K562 (cell line): ENCODE measurements at regions not wholly inside any gene's neighbourhood (a gene's known extent, or its start where the extent isn't known, plus 50 kb on each side); places are given as distances from the start of the nearest gene placed in this dataset.

Experiments
- ATAC-seq: fragments of 200-7000 bp; cut with Tn5 transposase; 3 replicates; pipeline ENCODE4 v1.9.1; 2020; ENCODE audit warnings: moderate library complexity
- BruUV-seq: library from RNA; stranded (reverse); fragments of 400-500 nt; replicated peaks from 2 replicates; lab custom pipeline; 2021; lab: Mats Ljungman, UMichigan
- CTCF ChIA-PET: fragments of 300-600 bp; formaldehyde crosslinking; extraction: SDS; loops from one replicate; lab custom pipeline; 2021; ENCODE audit warnings: low intra/inter-chr PET ratio; lab: Yijun Ruan, JAX
- POLR2A ChIA-PET: fragments of 300-600, 350-650 bp; sonication (Branson Sonifier 250); formaldehyde crosslinking; extraction: SDS; loops from one replicate; lab custom pipeline; 2021; ENCODE audit warnings: antibody characterized with exemption, inconsistent platforms; lab: Yijun Ruan, JAX
- DNase-seq, 4 experiments: peaks; one replicate each; pipeline versions ENCODE4 v3.0.0 to v3.0.0-alpha.2; 2011 to 2018; ENCODE audit warnings: low spot score in 3 of 4, mixed read lengths in 3 of 4; ENCODE audit errors: extremely low read depth in 1 of 4
- FAIRE-seq: peaks from 2 replicates; lab custom pipeline; 2011; peaks lifted over from hg19 to GRCh38; lab: Jason Lieb, UNC
- H2AFZ ChIP-seq: 2 replicates; pipeline ENCODE4 v1.6.0; 2011; ENCODE audit warnings: low read depth, low read length, control low read depth, inconsistent platforms
- H3K27ac ChIP-seq: fragments of 200-600 bp; 3 replicates; pipeline ENCODE4 v1.8.0; 2011; ENCODE audit warnings: low read depth, mild to moderate bottlenecking, control low read depth, inconsistent platforms, low read length, moderate library complexity, mixed read lengths; ENCODE audit errors: extremely low read depth
- H3K27me3 ChIP-seq, 2 experiments: fragments of 300-600 bp in 1 of 2; 2 replicates in 1 of 2; 3 replicates in 1 of 2; pipeline versions ENCODE4 v1.6.0 to v1.8.0; 2011; ENCODE audit warnings: inconsistent platforms in 2 of 2, low read length in 2 of 2, mild to moderate bottlenecking in 1 of 2, mixed read lengths in 1 of 2, moderate library complexity in 1 of 2; ENCODE audit not compliant: control insufficient read depth in 2 of 2, insufficient read depth in 2 of 2
- H3K36me3 ChIP-seq: fragments of 300-600 bp; 3 replicates; pipeline ENCODE4 v1.8.0; 2011; ENCODE audit warnings: mild to moderate bottlenecking, low read length, inconsistent platforms; ENCODE audit not compliant: control insufficient read depth, insufficient read depth
- H3K4me1 ChIP-seq, 2 experiments: fragments of 200-600 bp in 1 of 2; replicated peaks in 1 of 2; 2 replicates in 1 of 2; 3 replicates in 1 of 2; pipeline versions ENCODE4 v1.5.1 to v1.8.0; 2011; ENCODE audit warnings: inconsistent platforms in 2 of 2, low read length in 2 of 2, mild to moderate bottlenecking in 1 of 2, mixed read lengths in 1 of 2, moderate library complexity in 1 of 2; ENCODE audit not compliant: control insufficient read depth in 2 of 2, insufficient read depth in 2 of 2
- H3K4me2 ChIP-seq: 2 replicates; pipeline ENCODE4 v1.6.1; 2011; ENCODE audit warnings: low read length, control low read depth, inconsistent platforms, mixed read lengths; ENCODE audit not compliant: insufficient read depth
- H3K4me3 ChIP-seq: fragments of 200-600 bp; sonication (generic), shearing (Covaris generic); 2 replicates; pipeline ENCODE4 v1.5.1; 2016; ENCODE audit warnings: control low read depth, inconsistent platforms
- H3K79me2 ChIP-seq: fragments of 200-600 bp; 3 replicates; pipeline ENCODE4 v1.8.0; 2011; ENCODE audit warnings: low read length, inconsistent platforms; ENCODE audit not compliant: control insufficient read depth, insufficient read depth
- H3K9ac ChIP-seq, 2 experiments: 2 replicates each; pipeline versions ENCODE4 v1.6.0 to v1.6.1; 2011; ENCODE audit warnings: low read depth in 2 of 2, low read length in 2 of 2, control low read depth in 1 of 2, inconsistent platforms in 1 of 2, mild to moderate bottlenecking in 1 of 2, mixed read lengths in 1 of 2; ENCODE audit not compliant: insufficient read depth in 1 of 2
- H3K9me1 ChIP-seq: one replicate; pipeline ENCODE4 v1.6.0; 2011; ENCODE audit warnings: inconsistent platforms, mild to moderate bottlenecking, low read length, moderate library complexity; ENCODE audit not compliant: control insufficient read depth, insufficient read depth
- H3K9me3 ChIP-seq: replicated peaks from 2 replicates; pipeline ENCODE4 v1.5.1; 2011; ENCODE audit warnings: low read depth, low read length, inconsistent platforms; ENCODE audit not compliant: control insufficient read depth, insufficient read depth
- H4K20me1 ChIP-seq: replicated peaks from 2 replicates; pipeline ENCODE4 v1.6.1; 2011; ENCODE audit warnings: low read length, inconsistent platforms, mixed read lengths; ENCODE audit not compliant: control insufficient read depth, insufficient read depth
- CSDE1 ChIP-seq, 2 experiments: fragments of 450-650 bp; IDR thresholded peaks; 2 replicates each; pipeline ENCODE4 v1.6.1; 2016; ENCODE audit warnings: mild to moderate bottlenecking in 1 of 2
- FOXK1 ChIP-seq: sonication (generic); formaldehyde crosslinking; IDR thresholded peaks from 2 replicates; pipeline ENCODE4 v1.8.0; 2022; ENCODE audit warnings: missing genetic modification reagents, mild to moderate bottlenecking, borderline replicate concordance
- HDGF ChIP-seq: fragments of 450-650 bp; IDR thresholded peaks from 2 replicates; pipeline ENCODE4 v1.6.1; 2016
- NCOA6 ChIP-seq: fragments of 450-650 bp; IDR thresholded peaks from 2 replicates; pipeline ENCODE4 v1.6.1; 2017; ENCODE audit warnings: mild to moderate bottlenecking
- PCBP1 ChIP-seq: fragments of 200-400 bp; formaldehyde crosslinking; IDR thresholded peaks from 2 replicates; pipeline ENCODE4 v1.6.1; 2018; ENCODE audit warnings: mild to moderate bottlenecking, low read depth, low read length; ENCODE audit not compliant: poor library complexity, severe bottlenecking
- RAD21 ChIP-seq, 2 experiments: fragments of 250-450 bp in 1 of 2; fragments of 450-650 bp in 1 of 2; sonication (Bioruptor Pico) in 1 of 2; formaldehyde crosslinking in 1 of 2; IDR thresholded peaks in 1 of 2; conservative IDR thresholded peaks in 1 of 2; 2 replicates each; pipeline versions ENCODE4 v1.4.0 to v1.8.0; 2020 to 2022; ENCODE audit warnings: mild to moderate bottlenecking in 2 of 2, moderate library complexity in 1 of 2
- RBM17 ChIP-seq: fragments of 200-400 bp; formaldehyde crosslinking; IDR thresholded peaks from 2 replicates; pipeline ENCODE4 v1.6.1; 2017; ENCODE audit warnings: low read depth, mild to moderate bottlenecking, low read length, borderline replicate concordance
- REST ChIP-seq, 2 experiments: fragments of 450-650 bp; formaldehyde crosslinking in 1 of 2; IDR thresholded peaks; 2 replicates each; pipeline versions ENCODE4 v1.4.0 to v1.6.1; 2014 to 2020; ENCODE audit warnings: mild to moderate bottlenecking in 2 of 2, borderline replicate concordance in 1 of 2, low read depth in 1 of 2
- SMC3 ChIP-seq: conservative IDR thresholded peaks from 2 replicates; pipeline ENCODE4 v1.6.1; 2011; ENCODE audit warnings: low read depth, low read length, improper control_type of control experiment; ENCODE audit not compliant: insufficient read depth
- ZNF274 ChIP-seq: IDR thresholded peaks from 2 replicates; pipeline ENCODE4 v1.6.1; 2011; ENCODE audit warnings: low read depth, mild to moderate bottlenecking, low read length, moderate library complexity, borderline replicate concordance
- WGBS: fragments of 100-300 bp; shearing (Covaris generic); methylation state at CpG from one replicate; pipeline ENCODE4 v1.1.6; 2016; ENCODE audit warnings: low coverage, mixed read lengths; ENCODE audit not compliant: insufficient coverage; ENCODE audit errors: missing lambda C conversion rate; 5-methylcytosine and 5-hydroxymethylcytosine counted together
- in situ Hi-C: fragments of 300-500 bp; cut with MboI; formaldehyde crosslinking; loops from 4 replicates; pipeline ENCODE4 v1.15.0; 2018; ENCODE audit warnings: inconsistent platforms, mixed read lengths
- intact Hi-C: fragments of 100-400 bp; cut with micrococcal nuclease; formaldehyde crosslinking; loops from 2 replicates; pipeline ENCODE4 v1.14.2; 2022
- TF ChIP-seq, protein P1 (sequence below), 3 experiments: IDR thresholded peaks in 2 of 3; conservative IDR thresholded peaks in 1 of 3; 2 replicates each; pipeline ENCODE4 v1.5.1; 2011 to 2012; ENCODE audit warnings: low read length in 3 of 3, mild to moderate bottlenecking in 3 of 3, control low read depth in 2 of 3, improper control_type of control experiment in 1 of 3, inconsistent platforms in 1 of 3, low read depth in 1 of 3, mixed read lengths in 1 of 3, moderate library complexity in 1 of 3; ENCODE audit not compliant: insufficient read depth in 2 of 3

DNA sequence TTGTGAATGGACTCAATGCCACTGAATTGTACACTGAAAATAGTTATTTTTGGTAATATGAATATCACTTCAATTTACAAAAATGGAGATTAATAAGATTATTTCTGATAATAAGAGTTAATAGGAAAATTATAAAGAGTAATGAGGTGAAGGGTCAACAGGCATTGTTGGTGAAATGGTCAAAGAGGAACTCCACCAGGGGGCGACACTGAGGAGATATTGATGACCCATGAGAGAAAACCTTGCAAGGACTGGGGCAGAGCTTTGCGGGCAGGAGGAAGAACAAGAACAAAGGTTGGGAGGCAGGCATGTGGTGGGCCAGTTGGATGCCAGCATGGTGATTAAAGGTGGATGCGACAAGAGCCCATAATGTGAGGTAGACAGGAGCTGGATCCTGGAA lies 74.0 kb upstream of the XYLT1 start:
- no peaks in the 10 kb centered on the region for H3K9me3 ChIP-seq
- no peaks in the 10 kb centered on the region for H4K20me1 ChIP-seq
- no peak overlapping the region for H3K9ac ChIP-seq
- H3K4me3 ChIP-seq: no peak overlapping the region
- FAIRE-seq (peak; percentile 35), DNase-seq (peak; percentile 52 to 71 (median 62)), ATAC-seq (no peak)
- BruUV-seq: no TSS peak
- in situ Hi-C loops: no loop called here
- intact Hi-C loops: no loop called here
- H3K36me3 ChIP-seq: no peaks in the 10 kb centered on the region
- no peaks in the 10 kb centered on the region for H3K4me1 ChIP-seq
- no peak overlapping the region for H3K27ac ChIP-seq
- CTCF ChIA-PET: no interaction called here
- peak; percentile 12; the same call in 1 of the 2 replicates for TF ChIP-seq REST (IDR thresholded peaks at IDR 0.05; ENCODE audit: borderline replicate concordance)
- TF ChIP-seq REST (CRISPR knock-in tag; IDR thresholded peaks at IDR 0.05; ENCODE audit: low read depth): no peak
- no peak for TF ChIP-seq CSDE1 (IDR thresholded peaks at IDR 0.05)
- TF ChIP-seq, protein P1, sequence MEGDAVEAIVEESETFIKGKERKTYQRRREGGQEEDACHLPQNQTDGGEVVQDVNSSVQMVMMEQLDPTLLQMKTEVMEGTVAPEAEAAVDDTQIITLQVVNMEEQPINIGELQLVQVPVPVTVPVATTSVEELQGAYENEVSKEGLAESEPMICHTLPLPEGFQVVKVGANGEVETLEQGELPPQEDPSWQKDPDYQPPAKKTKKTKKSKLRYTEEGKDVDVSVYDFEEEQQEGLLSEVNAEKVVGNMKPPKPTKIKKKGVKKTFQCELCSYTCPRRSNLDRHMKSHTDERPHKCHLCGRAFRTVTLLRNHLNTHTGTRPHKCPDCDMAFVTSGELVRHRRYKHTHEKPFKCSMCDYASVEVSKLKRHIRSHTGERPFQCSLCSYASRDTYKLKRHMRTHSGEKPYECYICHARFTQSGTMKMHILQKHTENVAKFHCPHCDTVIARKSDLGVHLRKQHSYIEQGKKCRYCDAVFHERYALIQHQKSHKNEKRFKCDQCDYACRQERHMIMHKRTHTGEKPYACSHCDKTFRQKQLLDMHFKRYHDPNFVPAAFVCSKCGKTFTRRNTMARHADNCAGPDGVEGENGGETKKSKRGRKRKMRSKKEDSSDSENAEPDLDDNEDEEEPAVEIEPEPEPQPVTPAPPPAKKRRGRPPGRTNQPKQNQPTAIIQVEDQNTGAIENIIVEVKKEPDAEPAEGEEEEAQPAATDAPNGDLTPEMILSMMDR (IDR thresholded peaks at IDR 0.05 in 2 of 3, conservative IDR thresholded peaks at IDR 0.05 in 1 of 3; ENCODE audit: insufficient read depth in 2 of 3, low read depth in 1 of 3, low read length in 3 of 3): peak; percentile 45 to 62 (median 62)
- no peak for TF ChIP-seq RBM17
- TF ChIP-seq FOXK1 (CRISPR knock-in tag): no peak
- peak in 1 of 2 experiments; percentile 43; a peak in 2 of 4 replicates for TF ChIP-seq RAD21 (CRISPR knock-in tag; conservative IDR thresholded peaks at IDR 0.05 in 1 of 2, IDR thresholded peaks at IDR 0.05 in 1 of 2)
- TF ChIP-seq ZNF274: no peak
- no peak for TF ChIP-seq PCBP1
- TF ChIP-seq NCOA6: no peak
- no peak for TF ChIP-seq HDGF
- TF ChIP-seq SMC3: peak; percentile 44
- POLR2A ChIA-PET: no interaction called here
- 4% methylated on average over 3 of the region's 3 CpGs for WGBS
- no peaks in the 10 kb centered on the region for H3K9me1 ChIP-seq
- no peaks in the 10 kb centered on the region; a peak in 1 of 5 replicates for H3K27me3 ChIP-seq
- no peak overlapping the region for H3K4me2 ChIP-seq
- no peak overlapping the region for H2AFZ ChIP-seq
- no peaks in the 10 kb centered on the region for H3K79me2 ChIP-seq
